ENCODE measurements at regions not wholly inside any gene's neighbourhood (a gene's known extent, or its start where the extent isn't known, plus 50 kb on each side); places are given as distances from the start of the nearest gene placed in this dataset.

DNA sequence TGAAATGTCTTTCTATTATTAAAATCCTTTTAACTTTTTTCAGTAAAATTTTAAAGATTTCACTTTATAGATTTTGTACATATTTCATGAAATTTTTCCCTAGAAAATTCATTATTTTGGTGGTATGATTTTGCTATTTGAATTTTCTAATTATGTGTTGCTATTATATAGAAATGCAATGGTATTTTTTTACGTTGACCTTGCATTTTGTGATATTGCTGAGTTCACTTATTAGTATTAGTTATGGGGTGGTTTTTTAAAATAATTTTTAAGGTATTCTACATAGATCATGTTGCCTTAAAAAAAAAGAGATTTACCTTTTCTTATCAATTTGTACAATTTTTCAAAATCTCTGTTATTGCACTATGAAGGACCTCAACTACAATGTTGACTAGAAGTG lies 458.3 kb downstream of the TLE1 start:
- TF ChIP-seq, protein P1, sequence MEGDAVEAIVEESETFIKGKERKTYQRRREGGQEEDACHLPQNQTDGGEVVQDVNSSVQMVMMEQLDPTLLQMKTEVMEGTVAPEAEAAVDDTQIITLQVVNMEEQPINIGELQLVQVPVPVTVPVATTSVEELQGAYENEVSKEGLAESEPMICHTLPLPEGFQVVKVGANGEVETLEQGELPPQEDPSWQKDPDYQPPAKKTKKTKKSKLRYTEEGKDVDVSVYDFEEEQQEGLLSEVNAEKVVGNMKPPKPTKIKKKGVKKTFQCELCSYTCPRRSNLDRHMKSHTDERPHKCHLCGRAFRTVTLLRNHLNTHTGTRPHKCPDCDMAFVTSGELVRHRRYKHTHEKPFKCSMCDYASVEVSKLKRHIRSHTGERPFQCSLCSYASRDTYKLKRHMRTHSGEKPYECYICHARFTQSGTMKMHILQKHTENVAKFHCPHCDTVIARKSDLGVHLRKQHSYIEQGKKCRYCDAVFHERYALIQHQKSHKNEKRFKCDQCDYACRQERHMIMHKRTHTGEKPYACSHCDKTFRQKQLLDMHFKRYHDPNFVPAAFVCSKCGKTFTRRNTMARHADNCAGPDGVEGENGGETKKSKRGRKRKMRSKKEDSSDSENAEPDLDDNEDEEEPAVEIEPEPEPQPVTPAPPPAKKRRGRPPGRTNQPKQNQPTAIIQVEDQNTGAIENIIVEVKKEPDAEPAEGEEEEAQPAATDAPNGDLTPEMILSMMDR (IDR thresholded peaks at IDR 0.05) = no peak
- TF ChIP-seq POLR2A (IDR thresholded peaks at IDR 0.05; ENCODE audit: low read depth) = no peak
- TF ChIP-seq POLR2AphosphoS5 (IDR thresholded peaks at IDR 0.05) = no peak
- TF ChIP-seq EP300 (IDR thresholded peaks at IDR 0.05) = no peak
